ENCODE measurements at regions not wholly inside any gene's neighbourhood (a gene's known extent, or its start where the extent isn't known, plus 50 kb on each side); places are given as distances from the start of the nearest gene placed in this dataset.

DNA sequence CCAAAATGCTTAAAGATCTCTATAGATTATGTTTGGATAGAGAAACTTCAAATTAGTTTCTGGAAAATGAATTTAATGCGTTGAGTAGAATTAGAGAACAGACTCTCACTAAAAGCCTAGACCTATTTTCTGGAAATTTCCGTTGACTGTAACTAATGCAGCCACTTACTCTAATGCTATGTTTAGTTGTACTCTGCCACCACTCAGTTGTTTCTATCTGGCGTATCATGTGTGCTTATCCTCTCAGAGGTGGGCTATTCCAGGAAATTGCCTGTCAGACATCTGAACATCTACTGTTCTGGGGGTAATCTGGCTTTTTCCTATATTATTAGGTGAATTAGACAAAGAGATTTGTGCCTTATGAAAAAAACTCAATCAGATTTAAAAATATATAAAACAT, 347.1 kb upstream of the FSTL5 start:
- TF ChIP-seq CTCF (IDR thresholded peaks at IDR 0.05; ENCODE audit: low read depth, low read length), result no peak
- TF ChIP-seq POLR2A (IDR thresholded peaks at IDR 0.05; ENCODE audit: extremely low read depth, insufficient read length), result no peak
- TF ChIP-seq, protein P1, sequence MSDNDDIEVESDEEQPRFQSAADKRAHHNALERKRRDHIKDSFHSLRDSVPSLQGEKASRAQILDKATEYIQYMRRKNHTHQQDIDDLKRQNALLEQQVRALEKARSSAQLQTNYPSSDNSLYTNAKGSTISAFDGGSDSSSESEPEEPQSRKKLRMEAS (IDR thresholded peaks at IDR 0.05; ENCODE audit: low read depth, low read length), result no peak

All from NB4 (cell line).